ENCODE measurements at regions not wholly inside any gene's neighbourhood (a gene's known extent, or its start where the extent isn't known, plus 50 kb on each side); places are given as distances from the start of the nearest gene placed in this dataset.

GRCh38 chr17:68748381-68748780 lies 147.2 kb upstream of the FAM20A start:
- H3K4me3 ChIP-seq = no peak overlapping the region
- TF ChIP-seq EZH2 (IDR thresholded peaks at IDR 0.05; ENCODE audit: borderline replicate concordance) (no peak), EZH2phosphoT487 (IDR thresholded peaks at IDR 0.05; ENCODE audit: low read depth, severe bottlenecking, unreplicated experiment) (no peak), CTCF (IDR thresholded peaks at IDR 0.05; ENCODE audit: poor library complexity) (no peak)
- DNase-seq (ENCODE audit: low spot score) = no peak
- WGBS (ENCODE audit: low lambda C conversion rate, missing lambda C conversion rate) = 88% methylated on average over 2 of the region's 2 CpGs
- no peaks in the 10 kb centered on the region for H3K9me3 ChIP-seq (ENCODE audit: low read depth)
- H3K36me3 ChIP-seq (replicated peaks; ENCODE audit: insufficient read depth, low read depth) = no peaks in the 10 kb centered on the region
- H3K4me2 ChIP-seq = no peak overlapping the region
- H3K27me3 ChIP-seq = no peaks in the 10 kb centered on the region
- H3K4me1 ChIP-seq (ENCODE audit: insufficient read depth) = no peaks in the 10 kb centered on the region
- H3K79me2 ChIP-seq = no peaks in the 10 kb centered on the region
- H3K27ac ChIP-seq = no peak overlapping the region
- H2AFZ ChIP-seq = no peak overlapping the region
- H4K20me1 ChIP-seq (ENCODE audit: insufficient read depth, poor library complexity, severe bottlenecking) = no peaks in the 10 kb centered on the region
- H3K9me2 ChIP-seq (replicated peaks; ENCODE audit: insufficient read depth) = no peaks in the 10 kb centered on the region

DNA sequence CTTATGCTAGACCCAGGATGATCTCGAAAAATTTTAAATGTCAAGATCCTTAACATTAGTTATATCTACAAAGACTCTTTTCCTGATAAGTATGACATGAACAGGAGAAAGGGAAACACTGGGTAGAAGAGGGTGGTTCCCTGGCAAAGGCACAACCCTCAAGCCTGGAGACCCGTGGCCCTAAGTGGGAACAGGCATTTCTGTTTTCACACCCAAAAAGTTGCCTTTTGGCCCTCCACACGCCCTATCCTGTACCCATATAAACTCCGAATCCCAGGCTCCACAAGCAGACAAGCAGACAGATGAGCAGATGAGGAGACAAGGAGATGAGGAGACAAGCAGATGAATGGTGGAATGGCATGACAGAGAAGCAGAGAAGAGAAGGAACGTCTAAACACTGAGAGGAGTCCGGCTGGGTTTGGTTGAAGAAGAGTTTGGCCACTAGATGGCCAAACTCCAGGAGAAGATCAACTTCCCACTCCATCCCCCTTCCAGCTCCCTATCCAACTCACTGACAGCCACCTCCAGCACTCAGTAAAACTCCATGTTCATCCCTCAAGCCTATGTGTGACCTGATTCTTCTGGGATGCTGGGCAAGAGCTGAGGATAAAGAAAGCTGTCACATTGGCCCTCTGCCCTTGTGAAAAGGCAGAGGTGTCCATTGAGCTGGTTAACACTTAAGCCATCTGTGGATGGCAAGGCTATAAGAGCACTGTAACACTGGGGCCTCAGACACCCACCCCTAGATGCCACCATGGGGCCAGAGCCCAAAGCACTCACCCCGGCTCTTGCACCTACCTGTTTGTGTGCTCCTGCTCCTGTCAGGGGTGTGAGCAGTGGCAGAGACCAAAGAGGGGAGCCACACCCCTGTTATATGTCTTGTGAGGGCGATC lies 139.6 kb upstream of the FAM20A start:
- Histone ChIP-seq H3K27me3 (no peaks in the 10 kb centered on the region), H2AFZ (no peak overlapping the region), H3K9me2 (replicated peaks; ENCODE audit: insufficient read depth) (no peaks in the 10 kb centered on the region), H3K27ac (no peak overlapping the region), H4K20me1 (ENCODE audit: insufficient read depth, poor library complexity, severe bottlenecking) (no peaks in the 10 kb centered on the region), H3K36me3 (replicated peaks; ENCODE audit: insufficient read depth, low read depth) (no peaks in the 10 kb centered on the region), H3K79me2 (no peaks in the 10 kb centered on the region), H3K9me3 (ENCODE audit: low read depth) (no peaks in the 10 kb centered on the region), H3K4me2 (no peak overlapping the region), H3K4me3 (no peak overlapping the region), H3K4me1 (ENCODE audit: insufficient read depth) (peaks cover 8% of the 10 kb centered on the region)
- no peak for TF ChIP-seq EZH2 (IDR thresholded peaks at IDR 0.05; ENCODE audit: borderline replicate concordance)
- no peak for TF ChIP-seq CTCF (IDR thresholded peaks at IDR 0.05; ENCODE audit: poor library complexity)
- no peak for TF ChIP-seq EZH2phosphoT487 (IDR thresholded peaks at IDR 0.05; ENCODE audit: low read depth, severe bottlenecking, unreplicated experiment)
- 94% methylated on average over 8 of the region's 8 CpGs for WGBS (ENCODE audit: low lambda C conversion rate, missing lambda C conversion rate)
- no peak for DNase-seq (ENCODE audit: low spot score)

GRCh38 chr17:68737761-68738443 lies 136.7 kb upstream of the FAM20A start:
- no peak for TF ChIP-seq EZH2 (IDR thresholded peaks at IDR 0.05; ENCODE audit: borderline replicate concordance)
- no peak for TF ChIP-seq CTCF (IDR thresholded peaks at IDR 0.05; ENCODE audit: poor library complexity)
- TF ChIP-seq EZH2phosphoT487 (IDR thresholded peaks at IDR 0.05; ENCODE audit: low read depth, severe bottlenecking, unreplicated experiment) = no peak
- H3K9me3 ChIP-seq (ENCODE audit: low read depth) = no peaks in the 10 kb centered on the region
- H2AFZ ChIP-seq = no peak overlapping the region
- no peaks in the 10 kb centered on the region for H3K79me2 ChIP-seq
- peak overlapping the region; percentile 5 for H3K4me2 ChIP-seq
- peak overlapping the region; percentile 1 for H3K27ac ChIP-seq
- H3K9me2 ChIP-seq (replicated peaks; ENCODE audit: insufficient read depth) = no peaks in the 10 kb centered on the region
- H4K20me1 ChIP-seq (ENCODE audit: insufficient read depth, poor library complexity, severe bottlenecking) = no peaks in the 10 kb centered on the region
- H3K27me3 ChIP-seq = no peaks in the 10 kb centered on the region
- H3K4me3 ChIP-seq = no peak overlapping the region
- H3K36me3 ChIP-seq (replicated peaks; ENCODE audit: insufficient read depth, low read depth) = no peaks in the 10 kb centered on the region
- no peak for DNase-seq (ENCODE audit: low spot score)
- H3K4me1 ChIP-seq (ENCODE audit: insufficient read depth) = peaks cover 20% of the 10 kb centered on the region
- WGBS (ENCODE audit: low lambda C conversion rate, missing lambda C conversion rate) = 58% methylated on average over 6 of the region's 6 CpGs

All from hepatocyte (in vitro differentiated cells).